ENCODE measurements at regions not wholly inside any gene's neighbourhood (a gene's known extent, or its start where the extent isn't known, plus 50 kb on each side); places are given as distances from the start of the nearest gene placed in this dataset.

DNA sequence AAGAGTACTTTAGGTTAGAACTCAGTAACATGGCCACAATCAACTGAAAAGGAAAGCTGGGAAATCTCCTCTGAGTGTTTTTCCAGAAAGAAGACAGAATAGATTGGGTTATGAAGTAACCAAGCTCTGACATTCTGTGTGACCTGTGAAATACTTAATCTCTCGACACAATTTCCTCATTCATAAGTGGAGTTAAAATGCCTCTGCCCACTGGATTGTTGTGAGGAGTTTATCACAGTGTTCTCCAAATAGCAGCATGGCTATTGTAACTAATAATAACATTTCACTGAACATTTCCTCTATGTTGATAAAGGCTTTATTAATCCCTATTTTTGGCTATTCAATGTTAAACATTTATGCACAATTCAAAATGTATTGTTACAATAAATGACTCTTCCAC lies 311.0 kb downstream of the GABRB2 start:
- no peak for DNase-seq

DNA sequence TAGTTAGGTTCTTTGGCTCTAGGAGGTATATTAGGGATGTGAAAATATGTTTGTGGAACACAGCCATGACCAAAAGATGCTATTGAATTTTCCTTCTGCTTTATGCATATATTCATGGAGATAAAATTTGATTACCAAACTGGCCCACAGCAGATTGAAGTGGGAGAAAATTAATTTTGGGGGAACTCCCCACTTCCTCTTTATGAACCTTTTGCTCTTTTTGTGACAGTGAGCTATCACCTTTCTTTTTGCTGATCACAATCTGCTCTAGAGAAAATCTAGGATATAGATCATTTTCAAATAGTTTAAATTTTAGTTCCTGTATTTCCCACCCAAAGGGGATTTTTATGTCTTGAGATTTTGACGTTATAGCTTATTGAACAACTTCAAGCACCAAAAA lies 313.0 kb downstream of the GABRB2 start:
- DNase-seq = no peak

DNA sequence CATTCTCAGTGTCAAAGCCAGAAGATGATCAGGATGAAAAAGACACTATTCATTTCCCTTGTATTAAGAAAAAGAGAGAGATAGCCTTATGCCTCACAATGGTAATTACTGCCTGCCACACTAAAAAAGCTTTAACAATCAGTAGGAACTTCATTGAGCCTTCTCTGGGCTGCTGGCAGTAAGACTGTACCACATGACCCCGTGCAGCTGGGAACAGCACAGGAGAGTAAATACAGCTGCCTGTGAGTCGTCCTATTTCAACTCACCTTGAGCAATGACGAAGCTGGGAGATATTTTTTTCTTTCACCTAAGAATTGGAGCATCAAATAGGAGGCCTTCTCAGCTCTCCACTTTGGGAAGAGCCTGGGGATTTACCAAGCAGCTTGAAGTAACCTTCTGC lies 316.3 kb downstream of the GABRB2 start:
- DNase-seq = no peak

DNA sequence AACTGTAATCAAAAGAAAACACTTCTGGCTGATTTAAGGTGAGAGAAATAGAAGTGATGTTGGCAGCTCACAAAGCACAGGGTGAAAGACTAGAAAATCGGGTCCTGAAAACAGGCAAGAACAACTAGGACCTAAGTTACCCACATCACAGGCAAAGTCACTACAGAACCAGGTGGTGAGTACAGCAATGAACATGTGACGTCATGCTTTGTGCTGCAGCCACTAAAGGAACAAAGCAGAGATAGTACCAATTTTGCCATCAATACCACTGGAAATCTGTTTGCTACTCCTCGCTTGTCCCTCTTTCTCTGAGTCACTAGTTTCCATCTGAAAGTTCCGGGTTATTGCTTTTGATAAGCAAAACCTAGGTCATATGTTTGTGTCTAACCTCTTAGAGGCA lies 326.7 kb downstream of the GABRB2 start:
- DNase-seq = no peak

DNA sequence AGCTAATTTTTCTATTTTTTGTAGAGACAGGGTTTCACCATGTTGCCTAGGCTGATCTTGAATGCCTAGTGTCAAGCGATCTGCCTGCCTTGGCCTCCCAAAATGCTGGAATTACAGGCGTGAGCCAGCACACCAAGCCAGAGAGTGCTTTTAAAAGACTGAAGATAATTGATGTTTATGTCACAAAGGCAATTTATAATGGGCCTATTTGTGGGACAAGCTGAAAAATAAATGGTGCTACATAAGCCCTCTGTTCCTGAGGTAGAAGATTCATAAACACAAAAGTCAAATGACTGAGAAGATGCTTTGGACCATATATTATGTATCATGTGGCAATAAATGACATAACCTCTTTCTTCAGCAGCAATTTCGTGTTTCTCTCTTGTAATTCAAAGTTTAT lies 329.6 kb downstream of the GABRB2 start:
- DNase-seq = no peak

DNA sequence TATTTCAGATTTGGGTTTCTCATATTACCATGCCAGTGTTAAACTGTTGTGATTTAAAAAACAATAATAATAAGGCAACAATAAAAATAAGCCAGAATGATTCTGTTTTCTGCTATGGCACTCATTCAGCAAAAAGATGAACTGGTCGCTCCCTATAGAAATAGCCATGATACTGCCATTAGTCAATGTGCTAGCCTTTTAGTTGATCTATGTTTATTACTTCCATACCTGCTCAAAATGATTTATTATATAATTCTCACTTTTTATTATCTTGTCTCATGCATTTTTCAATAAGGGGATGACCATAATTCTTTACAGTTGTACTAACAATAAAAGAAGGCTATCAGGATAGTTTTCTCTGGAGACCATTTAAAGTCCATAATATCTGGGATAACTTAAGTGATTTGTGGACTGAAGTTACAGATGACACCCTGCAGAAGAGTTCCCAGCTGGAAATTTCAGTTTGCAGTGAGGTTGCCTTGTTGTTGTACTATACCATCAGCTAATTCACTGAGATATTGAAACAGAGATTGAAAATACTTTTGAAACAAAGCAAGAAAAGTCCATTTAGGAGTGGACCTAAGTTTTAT lies 334.3 kb downstream of the GABRB2 start:
- no peak for DNase-seq

DNA sequence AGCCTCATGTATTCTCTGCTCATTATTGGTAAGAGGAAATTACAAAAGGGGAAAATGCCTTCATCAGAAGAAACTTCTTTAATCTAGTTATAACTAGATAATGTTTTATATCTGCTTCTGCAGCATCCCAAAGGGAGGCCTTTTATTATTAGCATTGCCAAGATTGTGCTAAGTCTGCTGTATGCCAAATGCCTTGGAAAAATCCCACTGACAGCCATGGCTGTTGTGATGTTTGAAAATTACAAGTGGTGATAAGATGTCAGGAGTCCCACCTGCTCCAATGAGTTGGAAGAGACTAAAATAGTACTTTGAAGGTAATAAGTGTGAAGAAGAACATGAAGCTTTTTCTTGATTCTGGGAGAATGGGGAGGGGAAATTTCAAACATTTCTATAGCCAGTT lies 345.0 kb downstream of the GABRB2 start:
- no peak for DNase-seq

DNA sequence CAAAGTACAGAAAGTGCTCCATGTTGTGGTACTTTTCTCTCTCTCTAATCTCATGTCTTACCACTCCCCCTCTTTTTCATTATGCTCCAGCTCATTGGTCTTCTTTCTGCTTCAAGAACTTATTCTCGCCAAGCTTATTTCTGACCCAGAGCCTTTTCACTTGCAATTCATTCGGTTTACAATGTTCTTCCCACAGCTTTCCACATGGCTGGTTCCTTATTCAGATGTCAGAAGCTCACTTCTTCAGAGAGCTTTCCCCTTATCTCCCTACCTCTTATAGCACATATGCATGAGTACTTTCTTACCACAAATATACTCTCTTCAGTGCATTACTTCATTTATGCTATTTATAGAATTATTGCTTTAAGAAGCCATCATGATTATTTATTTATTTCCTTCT lies 338.8 kb upstream of the ATP10B start:
- DNase-seq = no peak

DNA sequence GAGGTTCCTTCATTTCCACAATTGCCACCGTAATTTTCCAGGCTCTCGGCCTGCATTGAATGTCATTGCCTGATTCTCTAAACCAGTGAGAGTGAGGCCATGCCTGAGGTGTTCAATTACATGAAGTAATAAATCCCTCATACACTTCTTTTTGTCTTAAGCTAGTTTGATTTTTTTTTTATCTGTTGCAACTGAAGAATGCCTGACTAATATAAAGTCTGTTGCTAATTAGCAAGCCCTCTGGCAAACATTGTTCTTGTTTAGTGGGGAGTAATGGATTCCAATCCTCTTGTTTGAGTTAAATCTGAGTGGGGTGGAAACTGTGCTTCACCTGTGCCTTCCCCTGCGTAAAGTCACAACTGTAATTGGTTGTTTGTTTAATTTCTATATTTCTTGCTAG lies 338.1 kb upstream of the ATP10B start:
- no peak for DNase-seq

DNA sequence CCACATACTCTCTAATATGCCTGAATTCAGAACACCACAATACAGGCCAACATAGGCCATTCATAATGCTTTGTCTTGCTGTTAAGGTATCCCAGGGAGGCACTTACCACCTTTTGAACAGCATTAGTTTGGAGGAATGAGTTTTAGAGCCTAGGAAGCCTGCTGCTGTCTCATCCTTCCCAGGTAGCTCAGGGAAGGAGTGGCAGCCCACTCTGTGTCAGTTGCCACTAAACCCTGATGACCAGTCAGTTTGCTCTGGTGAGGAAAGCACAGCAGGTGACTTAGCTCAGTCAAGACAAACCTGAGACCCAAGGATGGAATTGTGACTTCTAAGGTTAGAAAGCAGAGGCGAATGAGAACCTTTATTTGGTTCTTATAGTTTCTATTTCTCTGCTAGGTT lies 337.4 kb upstream of the ATP10B start:
- DNase-seq = no peak

DNA sequence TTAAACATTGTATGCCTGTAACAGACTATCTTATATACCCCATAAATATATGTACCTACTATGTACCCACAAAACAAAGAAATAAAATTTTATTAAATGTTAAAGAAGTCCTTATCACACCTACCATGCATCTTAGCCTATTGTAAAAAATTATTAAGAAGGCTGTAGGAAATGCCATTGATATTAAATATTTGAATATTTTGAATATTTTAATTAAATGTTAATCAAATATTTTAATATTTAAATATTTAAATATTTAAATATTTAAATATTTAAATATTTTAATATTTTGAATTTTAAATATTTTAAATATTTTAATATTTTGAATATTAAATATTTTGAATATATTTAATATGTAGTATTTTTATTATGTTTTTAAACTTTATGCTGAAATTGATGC lies 331.5 kb upstream of the ATP10B start:
- no peak for DNase-seq

DNA sequence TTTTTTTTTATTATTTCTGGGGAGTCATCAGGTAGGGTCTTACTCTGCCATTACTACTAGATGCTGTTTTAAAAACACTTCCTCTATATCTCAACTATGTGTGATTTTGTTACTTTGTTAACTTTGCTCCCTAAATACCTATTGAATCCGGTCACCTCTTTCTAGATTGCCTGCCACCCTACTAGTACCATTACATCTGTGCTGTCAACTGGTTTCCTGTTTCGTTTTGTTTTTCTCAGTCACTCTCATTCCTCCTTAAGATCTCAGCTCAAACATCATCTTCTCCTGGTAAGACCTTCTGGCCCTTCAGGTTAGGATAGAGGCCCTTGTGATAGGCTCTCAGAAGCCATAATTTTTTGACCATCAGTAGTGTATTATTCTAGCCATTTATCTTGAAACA lies 324.2 kb upstream of the ATP10B start:
- DNase-seq = no peak

DNA sequence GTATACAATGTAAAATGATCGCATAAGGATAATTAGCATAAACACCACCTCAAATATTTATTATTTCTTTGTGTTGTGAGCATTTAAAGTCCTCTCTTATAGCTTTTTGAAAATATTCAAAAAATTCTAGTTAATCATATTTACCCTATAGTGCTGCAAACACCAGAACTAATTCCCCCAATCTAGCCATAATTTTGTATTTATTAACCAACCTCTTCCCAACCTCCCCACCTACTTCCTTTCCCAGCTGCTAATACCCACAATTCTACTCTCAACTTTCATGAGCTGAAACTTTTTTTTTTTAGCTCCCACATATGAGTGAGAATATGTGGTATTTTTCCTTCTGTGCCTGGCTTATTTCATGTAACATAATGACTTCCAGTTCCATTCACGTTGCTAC lies 317.8 kb upstream of the ATP10B start:
- DNase-seq = no peak

DNA sequence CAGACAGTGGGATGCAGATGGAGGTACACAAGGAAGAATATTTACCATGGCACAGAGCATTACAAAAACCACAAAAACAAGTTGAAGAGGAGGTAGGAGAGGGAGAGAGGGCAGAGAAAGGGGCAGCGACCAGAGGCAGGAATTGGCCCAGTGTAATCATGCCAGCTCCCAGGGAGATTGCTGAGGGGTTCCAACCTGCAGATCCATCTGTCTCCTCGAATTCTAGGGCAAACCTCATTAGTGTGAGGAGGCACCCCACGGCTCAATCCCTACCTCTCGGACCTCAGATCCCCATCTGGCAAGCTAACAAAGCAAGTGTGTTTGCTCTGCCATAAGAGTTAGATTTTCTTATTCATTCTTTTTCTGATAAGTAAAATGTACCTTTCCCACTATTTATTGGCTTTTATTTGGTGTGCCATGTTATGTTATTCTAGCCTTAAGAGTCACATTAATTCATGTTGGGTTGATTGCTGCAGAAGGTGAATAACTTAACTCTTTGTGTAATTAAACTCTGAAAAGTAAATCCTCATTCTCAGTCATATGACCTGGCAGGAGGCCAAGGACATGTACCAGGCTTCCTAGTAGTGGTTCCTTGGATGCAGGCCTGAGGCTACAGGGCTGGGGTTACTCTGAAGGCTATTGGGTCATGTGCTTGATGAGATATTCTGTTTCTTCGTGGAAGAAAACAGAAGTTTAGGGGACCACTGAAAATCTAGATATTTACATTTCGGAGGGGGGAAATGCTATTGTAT lies 315.2 kb upstream of the ATP10B start:
- no peak for DNase-seq

DNA sequence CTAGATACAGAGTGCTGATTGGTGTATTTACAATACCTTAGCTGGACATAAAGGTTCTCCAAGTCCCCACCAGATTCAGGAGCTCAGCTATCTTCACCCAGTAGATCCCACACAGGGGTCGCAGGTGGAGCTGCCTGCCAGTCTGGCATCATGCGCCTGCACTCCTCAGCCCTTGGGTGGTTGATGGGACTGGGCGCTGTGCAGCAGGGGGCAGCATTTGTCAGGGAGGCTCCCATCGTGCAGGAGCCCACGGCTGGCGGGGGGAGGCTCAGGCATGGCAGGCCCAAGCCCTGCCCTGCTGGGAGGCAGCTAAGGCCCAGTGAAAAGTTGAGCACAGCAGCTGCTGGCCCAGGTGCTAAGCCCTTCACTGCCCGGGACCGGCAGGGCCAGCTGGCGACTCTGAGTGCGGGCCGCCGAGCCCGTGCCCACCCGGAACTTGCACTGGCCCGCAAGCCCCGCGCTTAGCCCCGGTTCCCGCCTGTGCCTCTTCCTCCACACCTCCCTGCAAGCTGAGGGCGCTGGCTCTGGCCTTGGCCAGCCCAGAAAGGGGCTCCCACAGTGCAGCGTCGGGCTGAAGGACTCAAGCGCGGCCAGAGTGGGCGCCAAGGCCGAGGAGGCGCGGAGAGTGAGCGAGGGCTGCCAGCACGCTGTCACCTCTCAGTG lies 314.1 kb upstream of the ATP10B start:
- DNase-seq = no peak

DNA sequence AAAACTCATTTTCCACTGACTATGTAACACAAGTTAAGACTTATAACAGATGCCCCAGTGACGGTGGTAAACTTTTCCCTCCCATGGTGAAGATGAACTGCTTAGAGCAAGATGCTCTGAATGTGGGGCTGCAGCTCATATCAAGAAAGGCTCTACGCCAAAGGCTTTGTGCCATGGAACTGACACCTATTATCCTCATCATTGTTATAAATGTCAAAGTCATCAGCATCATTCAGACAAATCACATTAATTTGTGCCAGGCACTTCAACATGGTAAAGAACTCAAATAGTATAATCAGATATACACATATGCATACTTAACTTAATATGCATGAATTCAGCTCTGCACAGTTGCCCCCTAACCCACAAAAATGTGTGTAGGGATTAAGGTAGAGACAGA lies 305.9 kb upstream of the ATP10B start:
- no peak for DNase-seq

DNA sequence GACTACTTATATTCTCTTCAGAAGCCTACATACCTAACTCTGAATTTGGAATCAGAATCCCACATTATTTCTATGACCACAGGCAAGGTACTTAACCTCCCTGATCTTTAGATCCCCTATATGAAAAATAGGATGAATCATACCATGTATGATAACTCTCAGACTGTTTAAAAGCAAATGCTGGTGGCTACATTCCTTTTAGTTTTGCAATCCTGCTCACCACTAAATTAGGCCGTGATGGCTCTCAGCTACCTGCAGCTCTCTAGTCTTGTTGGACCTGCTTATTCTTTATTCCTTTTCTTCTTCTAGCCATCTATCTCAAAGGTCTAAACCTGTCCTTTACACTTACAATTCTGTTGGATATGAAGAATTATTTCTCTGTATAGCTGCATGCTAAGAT lies 303.4 kb upstream of the ATP10B start:
- DNase-seq = no peak

DNA sequence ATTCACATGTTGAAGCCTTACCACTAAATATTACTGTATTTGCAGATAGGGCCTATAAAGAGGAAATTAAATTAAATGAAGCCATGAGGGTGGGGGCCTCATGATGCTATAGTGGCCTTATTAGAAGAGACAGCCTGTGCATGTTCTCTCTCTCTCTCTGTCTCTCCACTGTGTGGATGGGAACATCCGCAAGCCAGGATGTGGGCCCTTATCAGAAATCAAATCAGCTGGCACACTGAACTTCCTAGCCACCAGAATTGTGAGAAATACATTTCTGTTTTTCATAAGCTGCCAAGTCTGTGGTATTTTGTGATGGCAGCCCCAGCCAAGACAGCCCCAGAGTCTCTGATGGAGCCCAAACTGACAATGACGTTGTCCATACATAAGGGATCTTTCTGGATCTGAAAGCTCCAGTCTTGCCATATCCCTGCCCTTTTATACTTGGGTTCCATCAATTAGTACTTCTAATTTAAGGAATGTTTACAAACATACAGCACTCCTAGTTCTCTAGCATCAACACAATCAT lies 300.5 kb upstream of the ATP10B start:
- DNase-seq = no peak

DNA sequence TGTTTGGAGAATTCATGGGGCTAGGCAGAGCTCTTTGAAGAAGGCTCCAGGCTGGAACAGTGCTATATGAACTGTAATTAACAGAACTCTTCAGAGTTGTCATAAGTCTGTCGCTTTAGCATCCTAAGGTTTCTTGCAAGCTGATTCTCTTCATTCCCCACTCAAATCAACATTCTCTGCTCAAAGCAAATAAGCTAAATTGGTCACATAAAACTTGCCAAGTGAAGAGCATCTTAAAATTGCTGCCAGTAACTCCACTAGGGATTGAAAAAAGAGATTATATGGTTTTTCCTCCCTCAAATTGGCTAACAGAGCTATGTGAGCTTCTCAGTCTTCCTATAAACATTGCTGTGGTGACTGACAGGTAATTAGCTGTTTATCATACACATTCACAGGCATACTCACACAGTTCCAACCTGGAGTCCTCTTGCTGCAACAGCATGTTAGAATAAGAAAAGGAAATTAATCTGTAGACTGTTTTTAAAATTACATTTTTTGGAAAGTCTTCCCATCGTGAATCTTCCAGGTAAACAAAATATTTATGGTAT lies 298.5 kb upstream of the ATP10B start:
- DNase-seq = no peak

DNA sequence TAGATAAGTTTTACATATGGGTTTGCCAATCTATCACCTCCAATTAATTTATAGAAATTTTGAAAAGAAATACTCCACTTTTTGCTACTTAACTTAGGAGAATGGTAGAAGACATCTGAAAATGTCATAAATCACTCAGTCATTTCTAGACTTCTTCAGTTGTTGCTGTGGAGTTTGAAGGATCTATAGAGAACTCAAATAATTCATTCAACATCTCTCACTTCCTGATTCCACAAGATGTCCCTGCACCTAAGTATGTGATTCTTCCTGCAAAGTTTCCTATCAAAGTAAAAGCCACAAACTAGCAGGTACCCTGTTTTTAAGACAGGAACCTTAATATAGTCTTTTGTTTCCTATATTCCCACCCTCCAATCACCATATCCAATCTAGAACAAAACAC lies 297.1 kb upstream of the ATP10B start:
- DNase-seq = no peak

DNA sequence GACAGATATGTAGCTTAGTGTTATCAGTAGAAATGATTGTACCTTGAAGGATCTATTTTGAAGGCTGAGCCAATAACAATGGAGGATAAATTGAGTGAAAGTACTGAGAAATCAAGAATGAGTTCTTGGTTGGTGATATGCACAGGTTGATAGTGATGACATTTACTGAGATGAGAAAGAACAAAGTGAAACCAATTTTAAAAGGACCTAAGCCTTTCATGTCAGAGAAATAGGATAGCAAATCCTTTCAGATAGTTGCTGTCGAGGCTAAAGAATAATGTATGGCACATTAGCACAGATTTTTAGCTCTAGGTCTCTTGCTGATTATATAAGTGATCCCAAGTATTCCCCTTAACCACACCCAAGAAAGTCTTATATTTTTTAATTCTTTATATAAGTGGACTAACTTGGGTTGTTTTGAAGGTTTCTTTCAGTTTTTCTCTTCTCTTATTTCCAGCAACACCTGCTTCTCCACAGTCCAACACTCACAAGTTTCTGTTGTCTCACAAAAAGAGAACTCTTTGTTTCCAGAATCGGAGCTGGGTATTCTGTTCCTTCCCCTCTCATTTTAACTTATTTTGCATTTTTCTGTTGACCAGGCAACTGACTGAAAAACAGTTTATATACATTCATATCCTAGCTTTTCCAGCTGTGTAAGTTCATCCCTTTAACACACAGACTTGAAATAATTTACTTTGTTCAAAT lies 286.9 kb upstream of the ATP10B start:
- no peak for DNase-seq

DNA sequence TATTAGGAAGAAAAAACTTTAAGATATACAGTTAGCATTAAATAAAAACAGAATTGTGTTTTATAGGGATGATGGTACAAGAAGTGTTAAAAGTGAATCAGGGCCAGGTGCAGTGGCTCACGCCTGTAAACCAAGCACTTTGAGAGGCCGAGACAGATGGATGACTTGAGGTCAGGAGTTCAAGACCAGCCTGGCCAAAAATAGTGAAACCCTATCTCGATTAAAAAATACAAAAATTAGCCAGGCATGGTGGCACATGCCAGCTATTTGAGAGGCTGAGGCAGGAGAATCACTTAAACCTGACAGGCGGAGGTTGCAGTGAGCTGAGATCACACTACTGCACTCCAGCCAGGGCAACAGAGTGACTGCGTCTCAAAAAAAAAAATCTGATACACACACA lies 282.9 kb upstream of the ATP10B start:
- DNase-seq = no peak

DNA sequence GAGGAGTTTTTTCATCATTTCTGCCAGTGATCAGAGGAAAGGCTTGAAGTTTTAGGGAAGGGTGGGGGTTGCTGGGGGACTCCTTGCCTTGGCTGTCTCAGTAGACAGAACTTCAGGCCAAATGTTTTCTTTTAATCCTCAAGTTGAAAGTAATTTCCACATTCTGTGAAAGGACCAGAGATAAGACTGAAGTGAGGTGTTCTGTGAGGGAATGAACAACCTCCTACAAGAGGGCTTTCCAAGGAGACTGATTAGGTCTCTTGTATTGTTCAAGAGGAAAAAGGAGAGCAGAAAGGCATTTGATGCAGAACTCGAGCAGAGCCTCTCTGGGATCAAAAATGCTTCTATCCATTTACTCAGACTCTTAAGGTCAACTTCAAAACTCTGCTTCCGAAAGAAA lies 282.1 kb upstream of the ATP10B start:
- DNase-seq = no peak
